ENCODE measurements at regions not wholly inside any gene's neighbourhood (a gene's known extent, or its start where the extent isn't known, plus 50 kb on each side); places are given as distances from the start of the nearest gene placed in this dataset.
A peak's percentile ranks its signal among the peaks of the same experiment; 100 is the strongest.

- intact Hi-C loops (cut with DNase I) = no loop called here
- H3K9me3 ChIP-seq = no peaks in the 10 kb centered on the region
- DNase-seq (ENCODE audit: extremely low spot score in 2 of 2) = peak; percentile 62 to 70
- no peak for TF ChIP-seq POLR2A (IDR thresholded peaks at IDR 0.05)
- TF ChIP-seq, protein P1, sequence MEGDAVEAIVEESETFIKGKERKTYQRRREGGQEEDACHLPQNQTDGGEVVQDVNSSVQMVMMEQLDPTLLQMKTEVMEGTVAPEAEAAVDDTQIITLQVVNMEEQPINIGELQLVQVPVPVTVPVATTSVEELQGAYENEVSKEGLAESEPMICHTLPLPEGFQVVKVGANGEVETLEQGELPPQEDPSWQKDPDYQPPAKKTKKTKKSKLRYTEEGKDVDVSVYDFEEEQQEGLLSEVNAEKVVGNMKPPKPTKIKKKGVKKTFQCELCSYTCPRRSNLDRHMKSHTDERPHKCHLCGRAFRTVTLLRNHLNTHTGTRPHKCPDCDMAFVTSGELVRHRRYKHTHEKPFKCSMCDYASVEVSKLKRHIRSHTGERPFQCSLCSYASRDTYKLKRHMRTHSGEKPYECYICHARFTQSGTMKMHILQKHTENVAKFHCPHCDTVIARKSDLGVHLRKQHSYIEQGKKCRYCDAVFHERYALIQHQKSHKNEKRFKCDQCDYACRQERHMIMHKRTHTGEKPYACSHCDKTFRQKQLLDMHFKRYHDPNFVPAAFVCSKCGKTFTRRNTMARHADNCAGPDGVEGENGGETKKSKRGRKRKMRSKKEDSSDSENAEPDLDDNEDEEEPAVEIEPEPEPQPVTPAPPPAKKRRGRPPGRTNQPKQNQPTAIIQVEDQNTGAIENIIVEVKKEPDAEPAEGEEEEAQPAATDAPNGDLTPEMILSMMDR (IDR thresholded peaks at IDR 0.05) = no peak
- TF ChIP-seq POLR2AphosphoS5 (IDR thresholded peaks at IDR 0.05; ENCODE audit: insufficient read depth in 1 of 2, low read depth in 1 of 2) = no peak
- no peak overlapping the region for H3K27ac ChIP-seq
- H3K4me3 ChIP-seq = no peak overlapping the region
- no peaks in the 10 kb centered on the region for H3K4me1 ChIP-seq
- no peaks in the 10 kb centered on the region for H3K36me3 ChIP-seq
- no peaks in the 10 kb centered on the region for H3K27me3 ChIP-seq
Measured at GRCh38 chr5:174293481-174293880, 248.0 kb downstream of the NSG2 start.

DNA sequence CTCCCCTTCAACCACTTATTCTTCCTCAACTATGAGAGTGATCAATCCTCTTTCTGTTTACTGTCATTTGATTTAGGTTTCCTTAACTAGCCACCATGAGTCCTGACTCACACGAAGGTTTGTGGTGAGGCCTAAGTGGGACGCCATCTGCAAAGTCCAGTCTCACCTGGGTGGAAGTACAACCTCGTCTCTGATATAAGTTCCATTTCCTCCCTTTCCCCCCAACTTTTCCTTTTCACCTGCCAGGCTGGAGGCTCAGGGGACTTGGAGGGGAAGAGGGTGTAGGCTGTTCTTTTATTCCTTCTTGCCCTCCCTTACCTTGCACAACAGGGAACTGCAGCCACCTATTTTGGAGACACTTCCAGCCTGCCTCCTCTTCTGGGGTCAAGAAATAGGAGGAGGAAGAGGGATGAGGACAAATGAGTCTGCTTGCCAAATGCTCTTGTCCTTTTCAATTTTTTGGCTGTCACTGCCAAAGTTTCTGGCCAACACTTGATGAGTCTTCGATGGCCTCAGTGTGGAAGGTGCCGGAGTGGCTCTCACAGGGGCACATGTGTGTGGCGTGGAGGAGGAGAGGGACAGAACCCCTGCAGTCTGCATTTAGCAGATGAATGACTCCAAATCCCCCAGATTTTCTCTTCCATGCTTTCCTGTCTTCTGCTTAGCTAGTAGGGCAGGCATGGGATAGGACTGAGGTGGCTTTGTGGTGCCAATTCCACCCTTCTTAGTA, 249.6 kb downstream of the NSG2 start:
- Histone ChIP-seq H3K27ac (no peak overlapping the region), H3K4me3 (no peak overlapping the region), H3K4me1 (no peaks in the 10 kb centered on the region), H3K27me3 (no peaks in the 10 kb centered on the region), H3K9me3 (no peaks in the 10 kb centered on the region), H3K36me3 (no peaks in the 10 kb centered on the region)
- intact Hi-C loops (cut with DNase I) = no loop called here
- DNase-seq (ENCODE audit: extremely low spot score in 2 of 2) = peak; percentile 55 to 62
- TF ChIP-seq, protein P1 (IDR thresholded peaks at IDR 0.05) = no peak
- TF ChIP-seq POLR2AphosphoS5 (IDR thresholded peaks at IDR 0.05; ENCODE audit: insufficient read depth in 1 of 2, low read depth in 1 of 2) = no peak
- no peak for TF ChIP-seq POLR2A (IDR thresholded peaks at IDR 0.05)

GRCh38 chr5:174295702-174296436, 250.4 kb downstream of the NSG2 start:
- no peaks in the 10 kb centered on the region for H3K9me3 ChIP-seq
- no peak overlapping the region for H3K27ac ChIP-seq
- intact Hi-C loops (cut with DNase I) = no loop called here
- no peaks in the 10 kb centered on the region for H3K27me3 ChIP-seq
- peak; percentile 43 to 49 for DNase-seq (ENCODE audit: extremely low spot score in 2 of 2)
- H3K36me3 ChIP-seq = no peaks in the 10 kb centered on the region
- H3K4me3 ChIP-seq = no peak overlapping the region
- TF ChIP-seq, protein P1 (IDR thresholded peaks at IDR 0.05) = no peak
- H3K4me1 ChIP-seq = no peaks in the 10 kb centered on the region

- H3K4me3 ChIP-seq = no peak overlapping the region
- peak; percentile 37 to 54 for DNase-seq (ENCODE audit: extremely low spot score in 2 of 2)
- TF ChIP-seq POLR2AphosphoS5 (IDR thresholded peaks at IDR 0.05; ENCODE audit: insufficient read depth in 1 of 2, low read depth in 1 of 2) = no peak
- TF ChIP-seq POLR2A (IDR thresholded peaks at IDR 0.05) = no peak
- TF ChIP-seq, protein P1 (IDR thresholded peaks at IDR 0.05) = no peak
- no peaks in the 10 kb centered on the region for H3K27me3 ChIP-seq
- no peaks in the 10 kb centered on the region for H3K36me3 ChIP-seq
- H3K9me3 ChIP-seq = no peaks in the 10 kb centered on the region
- intact Hi-C loops (cut with DNase I) = no loop called here
- H3K27ac ChIP-seq = no peak overlapping the region
- H3K4me1 ChIP-seq = no peaks in the 10 kb centered on the region
Measured at GRCh38 chr5:174300118-174300940, 254.8 kb downstream of the NSG2 start.
